DMS79 treated with DMSO at 0.1 percent for 48 hours (cell line): ENCODE measurements at regions not wholly inside any gene's neighbourhood (a gene's known extent, or its start where the extent isn't known, plus 50 kb on each side); places are given as distances from the start of the nearest gene placed in this dataset.

ENCODE experiments used
- DNase-seq: peaks from one replicate; lab custom pipeline; 2025; lab: John Stamatoyannopoulos, UW

DNA sequence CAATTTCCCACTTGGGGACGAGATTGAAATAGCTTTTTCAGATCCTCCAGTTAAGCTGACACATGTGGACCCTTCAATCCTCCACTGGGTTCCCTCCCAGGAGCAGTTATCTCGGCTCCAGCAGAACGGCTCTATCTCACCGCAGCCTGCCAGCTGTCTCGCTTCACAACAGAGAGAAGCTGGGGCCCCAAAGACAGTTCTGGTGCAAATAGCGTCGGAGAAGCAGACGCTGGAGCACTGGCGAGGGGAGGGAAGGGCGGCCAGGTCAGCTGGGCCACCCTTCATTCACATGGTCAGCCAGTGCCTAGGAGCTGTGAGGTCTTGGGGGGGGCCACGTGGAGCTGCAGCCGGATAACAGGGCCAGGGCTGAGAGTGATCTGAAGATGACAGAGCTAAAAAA is 141.3 kb upstream of the SDK2 start:
- DNase-seq = no peak

DNA sequence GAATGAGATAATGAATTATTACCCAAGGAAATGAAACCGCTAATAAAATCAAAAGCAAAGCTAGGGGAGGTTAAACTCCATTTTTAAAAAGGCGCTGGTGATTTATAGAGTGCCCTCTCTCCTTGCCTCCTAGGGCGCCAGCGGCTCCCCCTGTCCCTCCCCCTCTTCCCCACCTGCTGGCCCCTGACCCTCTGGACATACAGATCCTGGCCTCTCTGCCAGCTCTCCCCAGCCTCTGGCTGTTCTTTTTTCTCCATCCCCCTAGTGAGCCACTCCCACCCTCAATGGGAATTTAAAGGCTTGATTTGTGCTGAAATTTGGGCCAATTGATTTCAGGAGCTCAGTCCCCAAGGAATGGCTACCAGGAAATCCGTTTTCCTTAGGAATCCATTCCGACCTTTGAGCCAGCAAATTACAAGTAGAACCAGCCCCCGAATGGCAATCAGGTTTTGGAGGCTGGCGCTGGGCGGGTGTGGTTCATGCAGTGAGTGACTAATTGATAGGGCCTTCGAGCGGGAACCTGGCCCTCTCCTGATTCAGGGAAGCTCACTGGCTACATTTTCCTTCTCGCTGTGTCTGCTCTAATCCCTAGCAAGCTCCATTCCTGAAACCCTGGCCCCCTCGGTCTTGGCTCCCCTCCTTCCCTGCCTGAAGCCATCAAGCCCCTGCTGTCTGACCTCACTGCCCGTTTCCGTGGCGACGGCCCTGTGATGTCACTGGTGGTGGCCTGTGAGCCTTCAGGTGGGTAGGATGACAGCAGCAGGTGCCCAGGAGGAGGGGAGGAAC is 141.9 kb upstream of the SDK2 start:
- no peak for DNase-seq

DNA sequence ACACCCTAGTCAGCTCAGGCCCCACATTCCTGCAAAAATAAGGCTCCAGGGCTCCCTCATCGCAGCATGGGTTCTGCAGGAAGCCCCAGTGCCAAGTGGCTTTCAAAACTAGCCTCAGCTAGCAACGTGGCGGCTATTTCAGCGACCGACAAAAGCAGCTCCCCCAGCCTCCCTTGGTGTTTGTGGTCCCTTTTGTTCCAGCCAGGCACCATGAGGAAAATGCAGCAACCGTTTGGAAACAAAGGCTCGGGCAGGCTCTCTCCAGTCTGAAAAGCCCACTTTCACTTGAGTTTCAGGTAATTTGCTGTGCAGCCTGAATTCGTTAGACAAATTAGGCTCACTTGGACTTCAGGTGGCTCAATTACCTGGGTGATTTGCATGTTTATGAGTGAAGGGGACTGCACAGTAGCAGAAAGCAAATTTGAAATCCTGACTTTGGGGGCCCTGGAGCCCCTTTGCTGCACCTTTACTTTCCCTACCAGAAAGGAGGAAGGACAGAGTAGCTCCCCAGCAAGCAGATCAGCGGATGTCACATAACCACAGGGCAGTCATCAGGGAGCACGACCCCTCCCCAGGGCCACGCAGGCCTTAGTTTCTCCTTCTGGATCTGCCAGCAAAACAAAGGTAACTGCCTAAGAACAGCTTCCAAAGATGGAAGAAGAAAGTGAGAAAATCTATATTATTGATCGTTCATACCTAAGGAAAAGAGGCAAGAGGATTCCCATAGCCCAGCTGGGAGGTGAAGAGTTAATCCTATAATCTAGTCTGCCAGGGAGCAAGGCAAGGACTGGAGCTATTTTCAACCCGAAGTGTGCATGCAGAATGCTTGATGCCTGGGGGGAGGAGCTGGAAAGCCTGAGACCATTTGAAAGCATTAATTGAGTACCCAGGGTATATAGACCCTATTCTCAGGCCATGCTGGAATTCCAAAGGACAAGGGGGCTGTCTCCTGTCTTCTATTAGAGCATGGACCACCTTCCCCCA is 143.1 kb upstream of the SDK2 start:
- no peak for DNase-seq

DNA sequence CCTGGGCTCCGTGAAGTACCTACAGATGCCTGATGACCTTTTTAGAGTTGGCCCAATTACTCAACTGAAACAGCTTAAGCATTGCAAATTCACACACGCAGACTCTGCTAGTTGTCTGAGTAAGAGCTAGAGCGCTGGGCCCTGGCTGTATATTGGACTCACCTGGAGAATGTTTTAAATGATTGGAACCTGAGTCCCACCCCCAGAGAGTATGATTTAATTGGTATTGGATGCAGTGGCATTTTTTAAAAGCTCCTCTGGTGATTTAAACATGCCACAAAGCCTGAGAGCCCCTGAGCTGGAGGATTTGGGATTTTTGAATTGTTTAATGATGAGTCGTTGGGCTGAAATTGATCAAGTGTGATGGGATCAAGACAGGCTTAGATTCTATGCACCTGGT is 143.9 kb upstream of the SDK2 start:
- DNase-seq = no peak

DNA sequence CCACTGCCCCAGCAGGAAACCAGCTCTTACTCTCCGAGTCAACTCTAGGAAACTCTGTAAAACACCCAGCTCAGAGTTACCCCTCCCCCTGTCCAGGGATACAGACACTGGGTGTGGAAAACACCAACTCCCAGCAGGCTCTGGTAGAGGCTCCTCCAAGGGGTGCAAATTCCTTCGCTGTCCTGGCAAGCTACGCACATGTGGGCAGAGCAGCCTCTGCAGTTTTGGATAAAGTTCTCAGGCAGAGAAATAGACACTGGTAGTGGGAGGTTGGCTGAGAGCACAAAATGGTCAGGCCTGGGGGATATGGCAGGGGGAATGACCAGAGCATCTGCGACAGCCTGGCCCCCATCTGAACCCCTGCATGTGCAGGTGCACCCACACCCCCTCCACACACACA is 146.9 kb upstream of the SDK2 start:
- DNase-seq = no peak

DNA sequence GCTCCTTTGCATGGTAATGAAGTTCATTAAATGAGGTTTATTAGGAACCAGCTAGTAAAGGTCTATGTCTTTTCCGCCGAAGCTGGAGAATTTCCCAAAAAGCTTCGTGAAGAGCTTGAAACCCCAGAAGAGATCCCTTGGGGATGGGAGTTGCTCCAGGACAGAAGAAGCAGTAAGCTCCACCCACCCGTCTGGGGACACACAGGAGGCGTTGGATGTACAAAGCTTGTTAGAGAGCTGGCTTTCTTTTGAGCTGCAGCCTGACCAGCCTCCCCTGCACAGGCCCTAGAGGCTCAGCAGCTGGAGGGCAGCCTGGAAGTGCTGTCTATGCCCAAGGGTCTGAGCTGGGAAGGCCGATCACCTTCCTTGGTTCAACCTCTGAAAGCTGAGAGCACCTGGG is 147.4 kb upstream of the SDK2 start:
- no peak for DNase-seq

DNA sequence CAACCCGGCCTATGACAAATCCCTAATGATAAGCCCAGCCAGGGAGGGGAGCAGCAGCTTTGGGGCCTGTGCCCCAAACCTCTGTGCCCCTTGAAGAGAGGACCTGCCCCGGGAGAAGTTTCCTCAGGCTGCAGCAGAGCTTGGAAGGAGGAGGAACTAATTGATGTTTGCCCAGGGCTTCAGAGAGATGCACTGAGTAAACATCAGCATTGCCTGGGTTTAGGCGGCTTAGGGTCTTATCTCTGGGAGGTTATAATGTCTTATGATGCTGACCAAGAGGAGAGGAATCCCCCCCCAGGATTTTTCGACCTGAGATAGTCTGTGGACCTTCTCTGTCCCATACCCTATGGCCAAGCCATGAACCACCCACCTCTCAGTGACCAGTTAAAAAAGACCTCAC is 148.7 kb upstream of the SDK2 start:
- no peak for DNase-seq

DNA sequence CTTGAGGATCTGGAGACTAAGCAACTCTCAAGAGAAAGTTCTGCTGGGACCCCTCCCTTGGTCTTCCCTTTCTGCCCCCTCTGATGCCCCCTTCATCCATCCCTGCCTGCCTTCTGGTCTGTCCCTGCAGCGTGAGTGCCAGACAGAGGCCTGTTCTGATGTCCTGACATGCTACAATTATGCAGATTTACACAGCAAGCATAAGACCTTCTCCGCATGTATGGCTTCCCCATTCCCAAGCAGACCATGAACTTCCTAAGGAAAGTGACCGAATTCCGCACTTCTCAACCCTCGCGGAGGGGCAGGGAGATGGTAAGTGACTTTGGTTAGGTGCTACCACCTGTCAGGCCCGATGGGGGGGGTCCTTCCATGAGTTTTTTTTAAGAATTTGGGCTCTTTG is 150.1 kb upstream of the SDK2 start:
- no peak for DNase-seq

DNA sequence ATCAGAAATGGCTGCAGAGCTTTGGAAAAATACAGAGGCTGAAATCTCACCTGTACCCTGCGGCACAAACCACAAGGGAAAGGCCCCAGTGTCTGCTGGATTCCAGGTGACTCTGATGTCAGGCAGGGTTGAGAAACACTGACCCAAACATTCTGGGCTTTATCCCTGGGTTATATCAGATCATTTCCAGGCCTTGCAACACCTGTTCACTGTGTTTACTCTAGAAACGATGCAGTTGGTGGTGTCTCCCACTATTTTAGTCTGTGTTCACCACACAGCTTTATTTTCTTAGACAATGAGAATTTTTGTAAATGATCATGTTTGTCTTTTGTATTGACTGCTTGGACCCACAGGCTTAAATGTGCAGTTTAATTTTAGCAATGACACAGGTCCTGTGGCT is 151.5 kb upstream of the SDK2 start:
- DNase-seq = no peak

DNA sequence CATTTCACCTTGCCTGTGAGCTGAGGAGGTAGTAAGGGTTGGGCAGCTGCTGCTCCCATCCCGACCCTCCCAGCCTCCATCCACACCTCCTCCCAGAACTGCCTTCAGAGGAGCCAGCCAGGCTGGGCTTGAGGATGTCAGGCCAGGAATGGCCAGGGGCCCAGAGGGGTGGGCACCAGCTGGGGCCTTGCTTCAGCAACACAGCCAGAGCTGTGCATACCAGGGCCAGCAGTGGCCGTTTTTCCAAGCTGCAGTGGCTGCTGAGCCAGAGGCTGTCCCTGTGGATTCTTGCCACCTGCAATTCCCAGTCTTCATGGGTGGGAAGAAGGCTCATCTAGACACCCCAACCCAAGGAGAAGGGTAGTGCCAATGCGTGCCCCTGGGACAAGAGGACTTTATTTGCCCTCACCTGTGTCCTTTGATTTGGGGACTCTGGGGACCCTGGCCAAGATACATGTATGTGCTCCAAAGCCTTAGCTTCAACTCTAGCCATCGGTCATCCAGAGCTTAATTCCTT is 153.4 kb upstream of the SDK2 start:
- DNase-seq = no peak

DNA sequence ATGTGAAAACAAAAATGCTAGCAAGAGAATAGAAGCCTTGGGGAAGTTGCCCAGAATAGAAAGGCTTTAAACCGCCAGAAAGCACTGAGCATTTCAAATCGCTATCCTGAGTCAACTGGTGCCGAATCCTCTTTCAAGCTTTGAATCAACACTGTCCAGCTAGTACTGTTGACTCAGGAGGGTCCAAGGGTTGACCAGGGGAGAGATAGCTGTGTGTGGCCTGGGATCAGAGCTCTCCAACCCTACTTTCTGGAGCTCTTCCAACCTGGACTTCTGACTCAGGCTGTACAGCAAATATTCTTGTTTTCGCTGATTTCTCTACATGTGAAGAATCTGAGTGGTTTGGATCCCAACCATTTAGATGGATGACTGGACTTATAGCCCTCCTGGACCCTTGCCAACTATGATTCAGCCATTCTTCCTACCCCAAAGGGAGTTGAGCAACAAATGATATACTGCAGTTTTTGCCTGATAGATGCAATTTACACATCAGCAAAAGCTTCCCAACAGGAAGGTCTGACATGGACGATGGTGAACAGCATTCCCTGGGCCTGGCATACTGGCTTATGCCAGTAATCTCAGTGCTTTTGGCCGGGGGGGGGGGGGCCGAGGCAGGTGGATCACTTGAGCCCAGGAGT is 154.0 kb upstream of the SDK2 start:
- DNase-seq = no peak

DNA sequence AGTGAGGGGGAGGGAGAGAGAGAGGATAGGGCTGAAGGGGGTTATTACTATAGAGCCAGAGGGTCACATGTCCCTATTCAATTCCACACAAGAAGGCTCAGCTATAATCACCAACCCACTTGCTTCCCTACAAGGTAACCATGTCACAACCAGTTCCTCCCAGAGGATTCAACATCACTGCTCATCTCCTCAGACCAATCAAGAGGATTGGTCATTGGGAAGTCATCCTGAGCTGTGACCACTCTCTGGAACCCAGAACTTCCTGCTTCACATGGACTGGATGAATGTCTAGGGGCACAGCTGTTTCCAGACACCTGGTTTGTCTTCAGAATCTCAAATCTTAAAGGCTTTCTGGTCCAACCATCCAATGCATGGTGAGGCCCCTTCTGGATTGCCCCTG is 154.9 kb upstream of the SDK2 start:
- DNase-seq = no peak

DNA sequence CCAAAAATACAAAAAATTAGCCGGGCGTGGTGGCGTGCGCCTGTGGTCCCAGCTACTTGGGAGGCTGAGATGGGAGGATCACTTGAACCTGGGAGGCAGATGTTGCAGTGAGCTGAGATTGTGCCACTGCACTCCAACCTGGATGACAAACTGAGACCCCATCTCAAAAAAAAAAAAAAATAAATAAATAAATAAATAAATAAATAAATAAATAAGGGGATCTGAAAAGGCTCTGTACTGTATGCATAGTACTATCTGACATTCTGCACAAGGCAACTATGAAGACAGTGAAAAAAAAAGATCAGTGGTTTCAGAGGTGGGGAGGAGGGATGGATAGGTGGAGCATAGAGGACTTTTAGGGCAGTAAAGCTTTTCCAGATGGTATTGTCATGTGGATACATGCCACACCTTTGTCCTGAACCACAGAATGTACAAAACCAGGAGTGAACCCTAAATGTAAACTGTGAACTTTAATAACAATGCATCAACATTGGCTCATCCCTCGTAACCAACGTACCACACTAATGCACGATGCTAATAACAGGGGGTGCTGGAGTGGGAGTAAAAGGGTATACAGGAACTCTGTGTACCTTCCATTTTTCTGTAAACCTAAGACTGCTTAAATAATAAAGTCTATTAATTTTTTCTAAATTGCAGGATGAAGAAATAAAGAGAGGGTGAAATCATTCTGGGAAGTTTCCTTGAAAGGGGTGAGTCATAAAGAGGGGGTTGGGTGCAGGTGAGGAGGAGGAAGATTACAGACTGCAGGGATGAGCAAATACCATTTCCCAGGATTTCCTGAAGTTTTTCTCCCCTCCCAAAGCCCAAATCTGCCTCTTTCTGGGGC is 155.8 kb upstream of the SDK2 start:
- DNase-seq = no peak

DNA sequence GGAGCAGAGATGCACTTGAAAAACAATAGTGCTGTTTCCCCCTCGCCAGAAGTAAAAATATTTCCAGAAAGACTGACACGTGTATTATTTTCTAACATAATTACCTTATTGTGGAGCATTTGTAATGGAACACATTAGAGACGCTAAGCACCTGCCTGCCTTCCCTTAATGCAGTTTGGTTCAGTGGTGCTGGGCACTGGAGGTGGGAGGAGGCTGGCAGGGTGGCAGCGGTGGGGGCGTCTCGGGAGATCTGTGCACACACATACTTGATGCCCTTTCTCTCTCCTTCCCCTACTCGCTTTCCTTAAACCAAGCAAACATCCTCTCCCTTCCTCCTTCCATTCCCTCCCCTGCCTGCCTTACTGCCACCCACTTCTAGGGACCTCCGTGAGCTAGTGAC is 156.6 kb upstream of the SDK2 start:
- DNase-seq = no peak

DNA sequence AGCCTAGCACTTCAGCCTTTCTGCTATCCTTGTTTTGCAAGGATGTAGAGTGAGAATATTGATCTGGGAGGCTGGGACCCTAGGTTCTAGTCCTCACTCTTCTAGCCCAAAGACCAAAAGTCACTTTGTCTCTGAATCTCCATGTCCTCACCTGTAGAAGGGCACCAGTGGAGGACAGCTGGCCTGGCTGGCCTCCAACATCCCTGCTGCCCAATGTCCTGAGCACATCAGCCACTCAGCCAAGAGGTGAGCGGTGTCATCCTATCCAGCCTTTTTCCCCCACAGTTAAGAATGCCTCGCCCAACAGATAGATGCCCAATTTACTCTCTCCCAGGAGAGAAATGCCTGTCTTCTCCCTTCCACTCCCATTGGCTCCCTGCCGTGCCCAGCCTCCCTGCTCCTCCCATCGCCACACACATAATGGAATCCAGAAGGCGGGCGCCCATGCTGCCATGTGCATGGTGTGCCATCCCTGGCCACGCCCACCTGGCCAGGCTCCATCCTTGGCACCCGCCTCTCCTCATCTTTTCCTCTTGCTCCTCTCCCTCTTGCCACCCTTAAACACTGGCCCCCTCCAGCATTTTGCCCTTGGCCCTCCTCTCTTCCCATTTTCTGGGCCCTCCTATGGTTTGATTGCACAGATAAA is 157.3 kb upstream of the SDK2 start:
- DNase-seq = no peak

DNA sequence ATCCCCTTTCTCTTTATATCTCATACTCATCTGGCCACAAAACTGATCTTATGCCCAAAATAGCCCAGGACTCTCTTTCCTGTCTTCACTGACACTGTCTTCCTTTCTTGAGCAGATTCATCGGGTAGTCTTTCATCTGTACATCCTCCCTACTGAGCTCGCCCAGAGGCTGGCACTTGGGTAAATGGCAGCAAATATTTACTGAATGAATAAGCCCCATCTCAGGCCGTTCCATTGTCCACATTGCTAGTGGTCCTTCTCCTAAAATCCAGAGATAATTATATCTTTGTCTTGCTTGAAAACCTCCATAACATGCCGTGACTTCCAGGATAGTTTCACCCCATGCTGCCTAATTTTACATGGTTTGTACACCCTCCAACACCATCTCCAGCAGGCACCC is 158.1 kb upstream of the SDK2 start:
- no peak for DNase-seq

DNA sequence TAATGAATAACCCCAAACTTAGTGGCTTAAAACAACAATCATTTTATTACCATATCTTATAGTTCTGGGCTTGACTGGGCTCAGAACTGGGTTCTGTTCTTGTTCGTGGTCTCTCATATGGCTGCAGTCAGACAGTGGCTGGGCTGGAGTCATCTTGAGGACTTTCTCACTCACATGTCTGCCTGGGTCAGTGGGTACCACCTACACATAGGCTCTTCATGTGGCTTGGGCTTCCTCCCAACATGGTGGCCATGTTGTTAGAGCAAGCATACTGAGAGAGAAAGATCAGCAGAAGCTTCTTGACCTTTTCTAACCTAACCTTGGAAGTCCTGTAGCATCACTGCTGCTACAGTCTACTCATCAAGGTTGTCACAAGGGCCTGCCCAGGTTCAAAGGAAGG is 158.6 kb upstream of the SDK2 start:
- no peak for DNase-seq

DNA sequence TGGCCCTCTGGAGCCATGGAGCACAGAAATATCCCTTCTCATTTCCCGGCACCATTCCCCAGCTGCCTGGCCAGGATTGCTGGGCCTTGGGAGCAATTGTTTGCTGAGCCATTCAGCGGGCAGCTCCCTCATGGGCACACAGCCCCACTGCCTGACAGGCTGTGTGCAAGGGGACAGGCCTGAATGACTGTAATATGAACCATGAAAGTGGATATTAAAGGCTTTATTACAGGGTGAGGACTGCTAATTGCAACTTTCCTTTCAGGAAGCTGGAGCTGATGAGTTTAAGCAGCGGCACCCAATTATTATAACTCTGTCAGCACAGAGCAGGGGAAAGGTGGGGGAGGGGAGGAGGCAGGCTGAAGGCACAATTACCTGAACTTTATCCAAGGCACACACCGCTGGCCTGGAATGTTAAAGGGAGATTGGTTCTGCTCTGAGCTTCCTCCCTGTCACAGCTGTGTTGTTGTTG is 159.8 kb upstream of the SDK2 start:
- DNase-seq = no peak

DNA sequence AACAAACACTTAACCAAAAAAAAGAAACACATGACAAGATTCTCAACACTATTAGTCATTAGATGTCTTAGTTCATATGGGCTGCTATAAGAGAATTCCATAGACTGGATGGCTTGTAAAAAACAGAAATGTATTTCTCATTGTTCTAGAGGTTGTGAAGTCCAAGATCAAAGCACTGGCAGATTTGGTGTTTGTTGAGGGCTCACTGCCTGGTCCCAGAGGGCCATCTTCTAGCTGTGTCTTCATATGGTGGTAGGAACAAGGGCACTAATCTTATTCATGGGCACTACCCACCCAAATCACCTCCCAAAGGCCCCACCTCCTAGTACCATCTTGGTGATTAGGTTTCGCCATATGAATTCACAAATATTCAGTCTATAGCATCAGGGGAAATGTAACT is 162.5 kb upstream of the SDK2 start:
- no peak for DNase-seq

DNA sequence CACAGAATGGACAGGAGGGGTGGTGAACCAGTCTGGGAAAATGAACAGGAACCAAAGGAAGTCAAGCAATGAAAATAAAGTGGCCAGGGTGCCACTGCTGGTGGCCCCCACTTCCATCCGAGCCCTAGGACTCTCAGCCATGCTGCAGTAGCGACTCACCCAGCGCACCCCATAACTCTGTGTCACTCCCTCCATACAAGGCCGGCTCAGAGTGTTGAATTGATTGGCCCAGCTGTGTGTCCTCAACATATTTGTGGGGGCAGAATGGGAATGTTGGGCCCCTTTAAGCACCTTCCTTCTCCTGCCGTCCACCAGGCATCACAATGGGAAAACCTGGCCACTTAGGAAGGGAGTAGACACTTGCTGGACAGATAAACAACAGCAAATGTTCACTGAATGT is 169.0 kb upstream of the SDK2 start:
- no peak for DNase-seq

DNA sequence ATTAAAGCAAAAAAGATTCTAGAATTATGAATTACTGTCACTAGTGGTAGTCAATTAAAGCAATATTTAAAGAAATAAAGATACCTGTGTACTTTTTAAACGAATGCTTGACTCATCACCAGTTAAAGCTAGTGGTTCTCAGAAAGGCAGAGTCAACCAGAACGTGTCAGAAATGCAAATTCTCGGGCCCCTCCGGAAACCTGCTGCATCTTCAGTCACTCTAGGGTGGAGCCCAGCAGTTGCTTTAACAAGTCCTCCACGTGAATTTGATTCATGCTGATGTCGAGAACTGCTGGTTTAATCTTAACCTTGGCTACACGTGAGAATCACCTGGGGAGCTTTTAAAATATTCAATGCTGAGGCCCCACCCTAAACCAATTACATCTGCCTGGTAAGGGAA is 169.8 kb upstream of the SDK2 start:
- DNase-seq = no peak
